Tibial nerve (tissue), 3 donors: ENCODE measurements at regions not wholly inside any gene's neighbourhood (a gene's known extent, or its start where the extent isn't known, plus 50 kb on each side); places are given as distances from the start of the nearest gene placed in this dataset.

Experiments used
- POLR2A ChIP-seq, 2 donors: fragments of 450-650 bp; IDR thresholded peaks; one replicate each; pipeline ENCODE4 v1.6.1; 2017; ENCODE audit warnings: antibody characterized with exemption in 2 of 2, mild to moderate bottlenecking in 2 of 2, moderate library complexity in 2 of 2
- TF ChIP-seq, protein P1 (sequence below), 5 experiments: fragments of 200-600 bp in 3 of 5; fragments of 450-650 bp in 2 of 5; sonication (generic) in 3 of 5; IDR thresholded peaks; one replicate each; pipeline ENCODE4 v1.5.1; 2016 to 2019; ENCODE audit warnings: antibody characterized with exemption in 5 of 5, mild to moderate bottlenecking in 3 of 5, moderate library complexity in 2 of 5

- TF ChIP-seq, protein P1, sequence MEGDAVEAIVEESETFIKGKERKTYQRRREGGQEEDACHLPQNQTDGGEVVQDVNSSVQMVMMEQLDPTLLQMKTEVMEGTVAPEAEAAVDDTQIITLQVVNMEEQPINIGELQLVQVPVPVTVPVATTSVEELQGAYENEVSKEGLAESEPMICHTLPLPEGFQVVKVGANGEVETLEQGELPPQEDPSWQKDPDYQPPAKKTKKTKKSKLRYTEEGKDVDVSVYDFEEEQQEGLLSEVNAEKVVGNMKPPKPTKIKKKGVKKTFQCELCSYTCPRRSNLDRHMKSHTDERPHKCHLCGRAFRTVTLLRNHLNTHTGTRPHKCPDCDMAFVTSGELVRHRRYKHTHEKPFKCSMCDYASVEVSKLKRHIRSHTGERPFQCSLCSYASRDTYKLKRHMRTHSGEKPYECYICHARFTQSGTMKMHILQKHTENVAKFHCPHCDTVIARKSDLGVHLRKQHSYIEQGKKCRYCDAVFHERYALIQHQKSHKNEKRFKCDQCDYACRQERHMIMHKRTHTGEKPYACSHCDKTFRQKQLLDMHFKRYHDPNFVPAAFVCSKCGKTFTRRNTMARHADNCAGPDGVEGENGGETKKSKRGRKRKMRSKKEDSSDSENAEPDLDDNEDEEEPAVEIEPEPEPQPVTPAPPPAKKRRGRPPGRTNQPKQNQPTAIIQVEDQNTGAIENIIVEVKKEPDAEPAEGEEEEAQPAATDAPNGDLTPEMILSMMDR (IDR thresholded peaks at IDR 0.05), result no peak
- TF ChIP-seq POLR2A (IDR thresholded peaks at IDR 0.05), result no peak
Observed at GRCh38 chr9:13603921-13604320, 324.4 kb upstream of the MPDZ start.
